ENCODE measurements at regions not wholly inside any gene's neighbourhood (a gene's known extent, or its start where the extent isn't known, plus 50 kb on each side); places are given as distances from the start of the nearest gene placed in this dataset.

DNA sequence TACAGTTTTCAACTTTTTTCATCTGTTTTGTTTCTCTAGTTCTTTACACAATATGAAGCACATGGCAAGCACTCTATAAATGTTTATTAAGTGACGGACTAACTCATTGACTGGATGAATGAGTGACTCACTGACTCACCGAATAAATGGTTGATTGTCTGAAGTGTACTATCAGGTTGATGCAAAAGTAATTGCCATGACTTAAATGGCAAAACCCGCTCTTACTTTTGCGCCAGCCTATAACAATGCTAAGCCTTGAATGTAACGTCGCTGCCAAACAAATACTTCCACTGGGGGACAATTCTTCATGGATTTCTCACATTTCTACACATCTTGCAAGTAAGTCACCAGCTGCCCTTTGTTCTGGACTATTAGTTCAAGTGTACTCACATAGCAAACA is 109.0 kb upstream of the KCTD3 start:
- no peaks in the 10 kb centered on the region for H4K20me1 ChIP-seq (ENCODE audit: insufficient read depth, low read length)
- dilution Hi-C loops (cut with HindIII; ENCODE audit: low sequenced_read_pairs, unreplicated experiment) (no loop called here), intact Hi-C loops (cut with micrococcal nuclease) (loop anchor here (5.0 kb wide), 1 partner anchor 111 kb away; no protein-coding TSS in a partner anchor), in situ Hi-C loops (cut with MboI; ENCODE audit: low sequenced_read_pairs) (no loop called here)
- H4K5ac ChIP-seq (ENCODE audit: low read depth, low read length), result no peak overlapping the region
- 100% methylated on average over 1 of the region's 6 CpGs; no CpG with 5 or more reads in 1 of the 2 experiments for WGBS, 2 experiments (ENCODE audit: extremely low coverage in 2 of 2, insufficient read length in 1 of 2)
- H3K14ac ChIP-seq (replicated peaks; ENCODE audit: low read depth, low read length), result no peak overlapping the region
- ChIA-PET POLR2A (ENCODE audit: unreplicated experiment) (no interaction called here), CTCF (interaction anchor here (0.6 kb wide), 1 partner anchor 13 kb away, joined by 3 read pairs; no protein-coding TSS in a partner anchor)
- H2AFZ ChIP-seq (replicated peaks; ENCODE audit: low read length, poor library complexity), result no peak overlapping the region
- H3K27ac ChIP-seq (ENCODE audit: insufficient read depth, low read length), result no peak overlapping the region
- no peak overlapping the region for H2BK120ac ChIP-seq (ENCODE audit: low read depth, low read length)
- H3K79me1 ChIP-seq (ENCODE audit: low read depth in 1 of 2, low read length in 2 of 2), result no peaks in the 10 kb centered on the region
- H3K4me3 ChIP-seq (ENCODE audit: insufficient read depth, low read depth, low read length), result no peak overlapping the region
- H3K4me2 ChIP-seq (ENCODE audit: low read depth, low read length), result no peak overlapping the region
- H4K91ac ChIP-seq (ENCODE audit: insufficient read depth, low read depth, low read length), result no peak overlapping the region
- H3K9ac ChIP-seq (ENCODE audit: low read depth, low read length), result no peak overlapping the region
- no peaks in the 10 kb centered on the region for H3K9me3 ChIP-seq (ENCODE audit: control insufficient read depth, insufficient read depth, low read length)
- no peak overlapping the region for H2BK20ac ChIP-seq (ENCODE audit: low read depth, low read length)
- no peak overlapping the region for H2AK5ac ChIP-seq (ENCODE audit: low read depth, low read length)
- H3K36me3 ChIP-seq (ENCODE audit: control insufficient read depth, insufficient read depth, low read length), result no peaks in the 10 kb centered on the region
- no peak overlapping the region for H4K8ac ChIP-seq (ENCODE audit: low read depth in 2 of 2, low read length in 2 of 2)
- no peak overlapping the region for H3K56ac ChIP-seq (ENCODE audit: extremely low read depth, insufficient read depth, low read length)
- DNase-seq (peak; percentile 10), ATAC-seq (ENCODE audit: low read depth) (no peak)
- H3K27me3 ChIP-seq (ENCODE audit: control insufficient read depth, insufficient read depth, low read length), result peaks cover 5% of the 10 kb centered on the region; the same call in 1 of the 2 replicates
- H3K4me1 ChIP-seq (ENCODE audit: control insufficient read depth, insufficient read depth, low read length), result no peaks in the 10 kb centered on the region; the same call in 1 of the 2 replicates
- H3K4ac ChIP-seq (ENCODE audit: low read depth, low read length), result no peak overlapping the region
- no peak overlapping the region for H2BK5ac ChIP-seq (ENCODE audit: low read depth, low read length, poor library complexity, severe bottlenecking)
- H2BK15ac ChIP-seq (ENCODE audit: low read depth, low read length), result no peak overlapping the region
- no peaks in the 10 kb centered on the region; the same call in 1 of the 2 replicates for H3K9me1 ChIP-seq (ENCODE audit: insufficient read depth, low read length)
- H2AK9ac ChIP-seq (replicated peaks; ENCODE audit: low read depth, low read length, poor library complexity), result no peak overlapping the region
- no peak overlapping the region for H3K23ac ChIP-seq (ENCODE audit: low read depth, low read length)
- no TSS peak for BruUV-seq (replicated peaks)
- TF ChIP-seq MAZ (IDR thresholded peaks at IDR 0.05; ENCODE audit: borderline replicate concordance, low read depth, low read length) (no peak), CEBPB (IDR thresholded peaks at IDR 0.05; ENCODE audit: low read depth, low read length) (no peak), RCOR1 (IDR thresholded peaks at IDR 0.05; ENCODE audit: insufficient replicate concordance, low read length) (no peak), CHD1 (IDR thresholded peaks at IDR 0.05; ENCODE audit: low read depth, low read length) (no peak), POLR2A (IDR thresholded peaks at IDR 0.05; ENCODE audit: low read depth, low read length) (no peak), MAFK (IDR thresholded peaks at IDR 0.05; ENCODE audit: low read depth, low read length) (no peak), FOS (IDR thresholded peaks at IDR 0.05; ENCODE audit: low read depth, low read length) (no peak), MXI1 (IDR thresholded peaks at IDR 0.05; ENCODE audit: borderline replicate concordance, low read depth, low read length) (no peak)
- TF ChIP-seq, protein P1, sequence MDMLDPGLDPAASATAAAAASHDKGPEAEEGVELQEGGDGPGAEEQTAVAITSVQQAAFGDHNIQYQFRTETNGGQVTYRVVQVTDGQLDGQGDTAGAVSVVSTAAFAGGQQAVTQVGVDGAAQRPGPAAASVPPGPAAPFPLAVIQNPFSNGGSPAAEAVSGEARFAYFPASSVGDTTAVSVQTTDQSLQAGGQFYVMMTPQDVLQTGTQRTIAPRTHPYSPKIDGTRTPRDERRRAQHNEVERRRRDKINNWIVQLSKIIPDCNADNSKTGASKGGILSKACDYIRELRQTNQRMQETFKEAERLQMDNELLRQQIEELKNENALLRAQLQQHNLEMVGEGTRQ (IDR thresholded peaks at IDR 0.05; ENCODE audit: low read depth, low read length), result no peak
- TF ChIP-seq, protein P2, sequence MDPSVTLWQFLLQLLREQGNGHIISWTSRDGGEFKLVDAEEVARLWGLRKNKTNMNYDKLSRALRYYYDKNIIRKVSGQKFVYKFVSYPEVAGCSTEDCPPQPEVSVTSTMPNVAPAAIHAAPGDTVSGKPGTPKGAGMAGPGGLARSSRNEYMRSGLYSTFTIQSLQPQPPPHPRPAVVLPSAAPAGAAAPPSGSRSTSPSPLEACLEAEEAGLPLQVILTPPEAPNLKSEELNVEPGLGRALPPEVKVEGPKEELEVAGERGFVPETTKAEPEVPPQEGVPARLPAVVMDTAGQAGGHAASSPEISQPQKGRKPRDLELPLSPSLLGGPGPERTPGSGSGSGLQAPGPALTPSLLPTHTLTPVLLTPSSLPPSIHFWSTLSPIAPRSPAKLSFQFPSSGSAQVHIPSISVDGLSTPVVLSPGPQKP (IDR thresholded peaks at IDR 0.05; ENCODE audit: borderline replicate concordance, low read depth, low read length), result no peak
- H3K18ac ChIP-seq (ENCODE audit: low read depth, low read length), result no peak overlapping the region

Measured in IMR-90 (cell line).